ENCODE measurements at regions not wholly inside any gene's neighbourhood (a gene's known extent, or its start where the extent isn't known, plus 50 kb on each side); places are given as distances from the start of the nearest gene placed in this dataset.

- no peak for DNase-seq (ENCODE audit: low spot score in 2 of 2)
- no peak overlapping the region for H3K27ac ChIP-seq
- TF ChIP-seq POLR2A (IDR thresholded peaks at IDR 0.05) (no peak), EP300 (IDR thresholded peaks at IDR 0.05) (no peak), CTCF (IDR thresholded peaks at IDR 0.05) (no peak), POLR2AphosphoS5 (IDR thresholded peaks at IDR 0.05) (no peak)
- H3K9me3 ChIP-seq, result no peaks in the 10 kb centered on the region
- H3K36me3 ChIP-seq, result no peaks in the 10 kb centered on the region
- WGBS, result 91% methylated on average over 1 of the region's 1 CpG
- no peaks in the 10 kb centered on the region for H3K4me1 ChIP-seq
- no peak overlapping the region for H3K4me3 ChIP-seq
- no peaks in the 10 kb centered on the region for H3K27me3 ChIP-seq
Observed at GRCh38 chr6:23224540-23224939, 655.2 kb downstream of the HDGFL1 start.

- no peaks in the 10 kb centered on the region for H3K36me3 ChIP-seq
- no peaks in the 10 kb centered on the region for H3K4me1 ChIP-seq
- H3K27ac ChIP-seq, result no peak overlapping the region
- H3K9me3 ChIP-seq, result no peaks in the 10 kb centered on the region
- TF ChIP-seq POLR2A (IDR thresholded peaks at IDR 0.05), result no peak
- TF ChIP-seq POLR2AphosphoS5 (IDR thresholded peaks at IDR 0.05), result no peak
- TF ChIP-seq CTCF (IDR thresholded peaks at IDR 0.05), result no peak
- TF ChIP-seq EP300 (IDR thresholded peaks at IDR 0.05), result no peak
- DNase-seq (ENCODE audit: low spot score in 2 of 2), result no peak
- WGBS, result 85% methylated on average over 9 of the region's 11 CpGs
- no peaks in the 10 kb centered on the region for H3K27me3 ChIP-seq
- H3K4me3 ChIP-seq, result no peak overlapping the region
Observed at GRCh38 chr6:23228439-23229024, 659.2 kb downstream of the HDGFL1 start.

GRCh38 chr6:23243854-23244253 lies 674.5 kb downstream of the HDGFL1 start:
- H3K4me3 ChIP-seq, result no peak overlapping the region

GRCh38 chr6:23244300-23244699 lies 674.9 kb downstream of the HDGFL1 start:
- H3K4me3 ChIP-seq, result no peak overlapping the region
- TF ChIP-seq POLR2A (IDR thresholded peaks at IDR 0.05), result no peak
- no peaks in the 10 kb centered on the region for H3K36me3 ChIP-seq
- no peak overlapping the region for H3K27ac ChIP-seq
- DNase-seq (ENCODE audit: low spot score in 2 of 2), result no peak
- H3K4me1 ChIP-seq, result no peaks in the 10 kb centered on the region
- H3K9me3 ChIP-seq, result no peaks in the 10 kb centered on the region
- H3K27me3 ChIP-seq, result no peaks in the 10 kb centered on the region

More at GRCh38 chr6:23243854-23244253, 674.5 kb downstream of the HDGFL1 start:
- H3K27me3 ChIP-seq, result no peaks in the 10 kb centered on the region
- H3K9me3 ChIP-seq, result no peaks in the 10 kb centered on the region
- H3K36me3 ChIP-seq, result no peaks in the 10 kb centered on the region
- no peak overlapping the region for H3K27ac ChIP-seq
- 95% methylated on average over 5 of the region's 5 CpGs for WGBS
- TF ChIP-seq CTCF (IDR thresholded peaks at IDR 0.05) (no peak), EP300 (IDR thresholded peaks at IDR 0.05) (no peak), POLR2A (IDR thresholded peaks at IDR 0.05) (no peak), POLR2AphosphoS5 (IDR thresholded peaks at IDR 0.05) (no peak)
- H3K4me1 ChIP-seq, result no peaks in the 10 kb centered on the region
- no peak for DNase-seq (ENCODE audit: low spot score in 2 of 2)

- no peaks in the 10 kb centered on the region for H3K4me1 ChIP-seq
- DNase-seq (ENCODE audit: low spot score in 2 of 2), result no peak
- no peak overlapping the region for H3K4me3 ChIP-seq
- no peaks in the 10 kb centered on the region for H3K9me3 ChIP-seq
- TF ChIP-seq POLR2A (IDR thresholded peaks at IDR 0.05) (no peak), POLR2AphosphoS5 (IDR thresholded peaks at IDR 0.05) (no peak), EP300 (IDR thresholded peaks at IDR 0.05) (no peak), CTCF (IDR thresholded peaks at IDR 0.05) (no peak)
- H3K27me3 ChIP-seq, result no peaks in the 10 kb centered on the region
- no peaks in the 10 kb centered on the region for H3K36me3 ChIP-seq
- no peak overlapping the region for H3K27ac ChIP-seq
Observed at GRCh38 chr6:23245572-23245971, 676.2 kb downstream of the HDGFL1 start.

- no peak for DNase-seq (ENCODE audit: low spot score in 2 of 2)
- Histone ChIP-seq H3K27me3 (no peaks in the 10 kb centered on the region), H3K4me3 (no peak overlapping the region), H3K4me1 (no peaks in the 10 kb centered on the region), H3K9me3 (no peaks in the 10 kb centered on the region), H3K36me3 (no peaks in the 10 kb centered on the region), H3K27ac (no peak overlapping the region)
- TF ChIP-seq POLR2A (IDR thresholded peaks at IDR 0.05), result no peak
- no peak for TF ChIP-seq POLR2AphosphoS5 (IDR thresholded peaks at IDR 0.05)
- no peak for TF ChIP-seq EP300 (IDR thresholded peaks at IDR 0.05)
- WGBS, result 71% methylated on average over 4 of the region's 4 CpGs
Observed at GRCh38 chr6:23246896-23247295, 677.5 kb downstream of the HDGFL1 start.
